GM12878 (cell line): ENCODE measurements at regions not wholly inside any gene's neighbourhood (a gene's known extent, or its start where the extent isn't known, plus 50 kb on each side); places are given as distances from the start of the nearest gene placed in this dataset.

Experiments
- ATAC-seq: fragments of 200-7000 bp; cut with Tn5 transposase; 3 replicates; pipeline ENCODE4 v1.9.1; 2020; ENCODE audit warnings: mild to moderate bottlenecking, moderate library complexity
- BruUV-seq: library from RNA; stranded (reverse); fragments of 400-500 nt; replicated peaks from 2 replicates; lab custom pipeline; 2021; lab: Mats Ljungman, UMichigan
- CTCF ChIA-PET: fragments of 300-600 bp; sonication (Branson Sonifier 250); formaldehyde crosslinking; extraction: SDS; loops from one replicate; lab custom pipeline; 2021; ENCODE audit warnings: inconsistent platforms; lab: Yijun Ruan, JAX
- POLR2A ChIA-PET: fragments of 350-600 bp; formaldehyde crosslinking; extraction: SDS; loops from one replicate; lab custom pipeline; 2021; ENCODE audit warnings: inconsistent platforms; lab: Charles Lee
- RAD21 ChIA-PET: fragments of 300-600 bp; sonication (Branson Sonifier 250); formaldehyde crosslinking; loops from one replicate; lab custom pipeline; 2023; ENCODE audit warnings: antibody characterized with exemption; ENCODE audit not compliant: unreplicated experiment; lab: Charles Lee
- SMC1A ChIA-PET: fragments of 300-600 bp; sonication (Branson Sonifier 250); formaldehyde crosslinking; loops from one replicate; lab custom pipeline; 2023; ENCODE audit not compliant: unreplicated experiment, uncharacterized antibody; lab: Charles Lee
- DNase-seq: peaks from one replicate; pipeline ENCODE4 v3.0.0-alpha.2; 2011; ENCODE audit warnings: low read depth, low spot score
- FAIRE-seq: peaks from 3 replicates; lab custom pipeline; 2011; peaks lifted over from hg19 to GRCh38; lab: Jason Lieb, UNC
- H2AFZ ChIP-seq: 2 replicates; pipeline ENCODE4 v1.6.0; 2011; ENCODE audit warnings: low read depth, low read length, control low read depth; ENCODE audit not compliant: control insufficient read depth
- H3K27ac ChIP-seq: 2 replicates; pipeline ENCODE4 v1.5.1; 2011; ENCODE audit warnings: control low read depth; ENCODE audit not compliant: control insufficient read depth, insufficient read depth
- H3K27me3 ChIP-seq, 2 experiments: replicated peaks in 1 of 2; 2 replicates each; pipeline versions ENCODE4 v1.6.0 to v1.6.1; 2011; ENCODE audit warnings: low read length in 1 of 2; ENCODE audit not compliant: control insufficient read depth in 2 of 2, insufficient read depth in 2 of 2
- H3K36me3 ChIP-seq, 2 experiments: 2 replicates each; pipeline ENCODE4 v1.5.1; 2011; ENCODE audit warnings: low read length in 1 of 2; ENCODE audit not compliant: control insufficient read depth in 2 of 2, insufficient read depth in 2 of 2
- H3K4me1 ChIP-seq: 2 replicates; pipeline ENCODE4 v1.6.1; 2011; ENCODE audit warnings: mild to moderate bottlenecking, low read length, moderate library complexity, mixed read lengths; ENCODE audit not compliant: control insufficient read depth, insufficient read depth
- H3K4me2 ChIP-seq: 2 replicates; pipeline ENCODE4 v1.6.0; 2011; ENCODE audit warnings: control low read depth; ENCODE audit not compliant: control insufficient read depth, insufficient read depth
- H3K4me3 ChIP-seq: fragments of 200-600 bp; sonication (generic); 2 replicates; pipeline ENCODE4 v1.5.1; 2016
- H3K79me2 ChIP-seq: 2 replicates; pipeline ENCODE4 v1.6.0; 2011; ENCODE audit warnings: low read length; ENCODE audit not compliant: control insufficient read depth, insufficient read depth
- H3K9ac ChIP-seq: 2 replicates; pipeline ENCODE4 v1.8.0; 2011; ENCODE audit warnings: low read length, control low read depth, mixed read lengths; ENCODE audit not compliant: control insufficient read depth, insufficient read depth
- H3K9me3 ChIP-seq: replicated peaks from 3 replicates; pipeline ENCODE4 v1.5.1; 2011; ENCODE audit warnings: mild to moderate bottlenecking, low read length; ENCODE audit not compliant: control insufficient read depth, insufficient read depth
- H4K20me1 ChIP-seq: 2 replicates; pipeline ENCODE4 v1.6.0; 2011; ENCODE audit not compliant: control insufficient read depth, insufficient read depth
- CBX3 ChIP-seq: fragments of 200-600 bp; sonication (generic); IDR thresholded peaks from 2 replicates; pipeline ENCODE4 v1.6.1; 2016; ENCODE audit warnings: low read depth, borderline replicate concordance
- CEBPB ChIP-seq, 2 experiments: fragments of 150-350 bp in 1 of 2; IDR thresholded peaks; 2 replicates each; pipeline ENCODE4 v1.6.1; 2012 to 2014; ENCODE audit warnings: low read depth in 2 of 2, low read length in 2 of 2, borderline replicate concordance in 1 of 2, inconsistent platforms in 1 of 2
- DPF2 ChIP-seq: fragments of 450-650 bp; IDR thresholded peaks from 2 replicates; pipeline ENCODE4 v1.6.1; 2017; ENCODE audit warnings: mild to moderate bottlenecking
- EED ChIP-seq: sonication (generic); IDR thresholded peaks from 2 replicates; pipeline ENCODE4 v1.6.1; 2016; ENCODE audit warnings: antibody characterized with exemption, low read depth
- EZH2 ChIP-seq: IDR thresholded peaks from 2 replicates; pipeline ENCODE4 v1.6.1; 2012; ENCODE audit warnings: low read depth, mild to moderate bottlenecking, control low read depth, inconsistent platforms, low read length, borderline replicate concordance; ENCODE audit not compliant: control insufficient read depth
- HCFC1 ChIP-seq: fragments of 150-350 bp; IDR thresholded peaks from 2 replicates; pipeline ENCODE4 v1.6.1; 2014; ENCODE audit warnings: low read length
- NRF1 ChIP-seq: conservative IDR thresholded peaks from 2 replicates; pipeline ENCODE4 v1.6.1; 2011; ENCODE audit warnings: mild to moderate bottlenecking, low read depth, low read length, improper control_type of control experiment
- PAX8 ChIP-seq: fragments of 450-650 bp; IDR thresholded peaks from 2 replicates; pipeline ENCODE4 v1.6.1; 2017; ENCODE audit warnings: mild to moderate bottlenecking, moderate library complexity
- PKNOX1 ChIP-seq: fragments of 450-650 bp; IDR thresholded peaks from 2 replicates; pipeline ENCODE4 v1.6.1; 2016; ENCODE audit warnings: mild to moderate bottlenecking
- POLR2AphosphoS5 ChIP-seq: IDR thresholded peaks from 2 replicates; pipeline ENCODE4 v1.6.1; 2011; ENCODE audit warnings: mild to moderate bottlenecking, low read length, inconsistent platforms
- SIN3A ChIP-seq: IDR thresholded peaks from 2 replicates; pipeline ENCODE4 v1.6.1; 2012; ENCODE audit warnings: low read depth, low read length, improper control_type of control experiment
- SRF ChIP-seq, 2 experiments: IDR thresholded peaks; 2 replicates each; pipeline ENCODE4 v1.6.1; 2011; ENCODE audit warnings: low read depth in 2 of 2, low read length in 2 of 2, mild to moderate bottlenecking in 1 of 2, moderate library complexity in 1 of 2
- TAF1 ChIP-seq: IDR thresholded peaks from 2 replicates; pipeline ENCODE4 v1.6.1; 2011; ENCODE audit warnings: mild to moderate bottlenecking, low read depth, low read length, borderline replicate concordance
- TCF7 ChIP-seq: IDR thresholded peaks from 2 replicates; pipeline ENCODE4 v1.6.1; 2014; ENCODE audit warnings: antibody characterized with exemption, borderline replicate concordance
- YBX1 ChIP-seq: fragments of 450-650 bp; IDR thresholded peaks from 2 replicates; pipeline ENCODE4 v1.6.1; 2016; ENCODE audit warnings: antibody characterized with exemption
- ZNF24 ChIP-seq: fragments of 450-650 bp; IDR thresholded peaks from 2 replicates; pipeline ENCODE4 v1.6.1; 2017; ENCODE audit warnings: antibody characterized with exemption, mild to moderate bottlenecking
- WGBS: methylation state at CpG from one replicate; pipeline ENCODE4 v1.1.6; 2016; ENCODE audit warnings: low lambda C conversion rate; ENCODE audit not compliant: insufficient replicate concordance, insufficient coverage; ENCODE audit errors: missing lambda C conversion rate; 5-methylcytosine and 5-hydroxymethylcytosine counted together
- in situ Hi-C: fragments of 300-500 bp; cut with MboI; formaldehyde crosslinking; loops from 9 replicates; pipeline ENCODE4 v1.14.3; 2018; ENCODE audit warnings: mixed read lengths
- intact Hi-C: fragments of 100-400 bp; cut with micrococcal nuclease; formaldehyde crosslinking; loops from one replicate; pipeline ENCODE4 v1.14.2; 2022; ENCODE audit not compliant: unreplicated experiment
- TF ChIP-seq, protein P1 (sequence below): fragments of 450-650 bp; IDR thresholded peaks from 2 replicates; pipeline ENCODE4 v1.6.1; 2016; ENCODE audit warnings: mild to moderate bottlenecking
- TF ChIP-seq, protein P2 (sequence below): IDR thresholded peaks from 2 replicates; pipeline ENCODE4 v1.6.1; 2011; ENCODE audit warnings: low read depth, low read length, improper control_type of control experiment, borderline replicate concordance

- CTCF ChIA-PET = no interaction called here
Measured at GRCh38 chr9:79015951-79016350, 555.8 kb upstream of the TLE4 start.

More at GRCh38 chr9:79015951-79016350, 555.8 kb upstream of the TLE4 start:
- no peak for TF ChIP-seq SIN3A
- TF ChIP-seq ZNF24 = no peak
- no peak for TF ChIP-seq PAX8
- TF ChIP-seq YBX1 = no peak
- TF ChIP-seq TAF1 = no peak
- TF ChIP-seq, protein P1, sequence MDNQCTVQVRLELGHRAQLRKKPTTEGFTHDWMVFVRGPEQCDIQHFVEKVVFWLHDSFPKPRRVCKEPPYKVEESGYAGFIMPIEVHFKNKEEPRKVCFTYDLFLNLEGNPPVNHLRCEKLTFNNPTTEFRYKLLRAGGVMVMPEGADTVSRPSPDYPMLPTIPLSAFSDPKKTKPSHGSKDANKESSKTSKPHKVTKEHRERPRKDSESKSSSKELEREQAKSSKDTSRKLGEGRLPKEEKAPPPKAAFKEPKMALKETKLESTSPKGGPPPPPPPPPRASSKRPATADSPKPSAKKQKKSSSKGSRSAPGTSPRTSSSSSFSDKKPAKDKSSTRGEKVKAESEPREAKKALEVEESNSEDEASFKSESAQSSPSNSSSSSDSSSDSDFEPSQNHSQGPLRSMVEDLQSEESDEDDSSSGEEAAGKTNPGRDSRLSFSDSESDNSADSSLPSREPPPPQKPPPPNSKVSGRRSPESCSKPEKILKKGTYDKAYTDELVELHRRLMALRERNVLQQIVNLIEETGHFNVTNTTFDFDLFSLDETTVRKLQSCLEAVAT = no peak
- TF ChIP-seq, protein P2, sequence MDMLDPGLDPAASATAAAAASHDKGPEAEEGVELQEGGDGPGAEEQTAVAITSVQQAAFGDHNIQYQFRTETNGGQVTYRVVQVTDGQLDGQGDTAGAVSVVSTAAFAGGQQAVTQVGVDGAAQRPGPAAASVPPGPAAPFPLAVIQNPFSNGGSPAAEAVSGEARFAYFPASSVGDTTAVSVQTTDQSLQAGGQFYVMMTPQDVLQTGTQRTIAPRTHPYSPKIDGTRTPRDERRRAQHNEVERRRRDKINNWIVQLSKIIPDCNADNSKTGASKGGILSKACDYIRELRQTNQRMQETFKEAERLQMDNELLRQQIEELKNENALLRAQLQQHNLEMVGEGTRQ = no peak
- no peak for TF ChIP-seq DPF2
- TF ChIP-seq POLR2AphosphoS5 = no peak
- no peak for TF ChIP-seq SRF (IDR thresholded peaks at IDR 0.05; ENCODE audit: low read depth in 2 of 2, low read length in 2 of 2)
- TF ChIP-seq HCFC1 = no peak
- TF ChIP-seq CBX3 = no peak
- TF ChIP-seq EED = no peak
- TF ChIP-seq TCF7 = no peak
- no peak for TF ChIP-seq PKNOX1
- TF ChIP-seq EZH2 = no peak
- TF ChIP-seq NRF1 = no peak
- no peak for TF ChIP-seq CEBPB (IDR thresholded peaks at IDR 0.05; ENCODE audit: borderline replicate concordance in 1 of 2, low read depth in 2 of 2, low read length in 2 of 2)
- ChIA-PET RAD21 (no interaction called here), POLR2A (no interaction called here), SMC1A (interaction anchor here (1.1 kb wide), 1 partner anchor 63 kb away, joined by 4 read pairs; no protein-coding TSS in a partner anchor)
- BruUV-seq = no TSS peak
- in situ Hi-C loops (no loop called here), intact Hi-C loops (no loop called here)
- no peak overlapping the region for H3K9ac ChIP-seq
- no peaks in the 10 kb centered on the region for H3K27me3 ChIP-seq
- no peaks in the 10 kb centered on the region for H3K79me2 ChIP-seq
- H3K4me2 ChIP-seq = no peak overlapping the region
- no peaks in the 10 kb centered on the region for H3K4me1 ChIP-seq
- H3K4me3 ChIP-seq = no peak overlapping the region
- FAIRE-seq (no peak), ATAC-seq (no peak), DNase-seq (no peak)
- no peaks in the 10 kb centered on the region; the same call in 2 of the 3 replicates for H3K9me3 ChIP-seq
- WGBS = 14% methylated on average over 4 of the region's 4 CpGs
- H2AFZ ChIP-seq = no peak overlapping the region
- no peak overlapping the region for H3K27ac ChIP-seq
- no peaks in the 10 kb centered on the region for H4K20me1 ChIP-seq
- H3K36me3 ChIP-seq = no peaks in the 10 kb centered on the region
